ENCODE measurements at regions not wholly inside any gene's neighbourhood (a gene's known extent, or its start where the extent isn't known, plus 50 kb on each side); places are given as distances from the start of the nearest gene placed in this dataset.

DNA sequence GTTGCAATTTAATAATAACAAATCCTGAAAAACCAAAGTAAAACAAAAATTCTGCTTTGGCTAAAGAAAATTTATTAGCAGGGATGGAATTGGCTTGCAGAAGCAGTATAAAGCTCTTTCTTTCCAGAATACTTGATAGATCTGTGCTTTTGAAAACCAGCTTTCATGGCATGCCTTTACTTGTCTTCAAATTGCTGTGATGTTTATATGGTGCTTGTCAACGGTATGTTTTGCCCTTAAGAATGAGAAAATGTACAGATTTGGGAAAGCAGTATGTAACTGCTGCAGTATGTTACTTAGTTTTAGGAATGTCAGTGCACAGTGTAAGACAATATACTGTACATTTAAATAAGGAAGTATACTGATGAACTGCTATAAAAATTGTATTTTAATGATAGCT lies 120.8 kb upstream of the PCDH20 start:
- Histone ChIP-seq H3K23ac (ENCODE audit: low read depth, low read length) (no peak overlapping the region), H3K9me1 (ENCODE audit: insufficient read depth, low read length) (no peaks in the 10 kb centered on the region), H3K27me3 (ENCODE audit: control insufficient read depth, insufficient read depth, low read length) (no peaks in the 10 kb centered on the region), H2AFZ (replicated peaks; ENCODE audit: low read length, poor library complexity) (no peak overlapping the region), H2BK20ac (ENCODE audit: low read depth, low read length) (no peak overlapping the region), H3K4me1 (ENCODE audit: control insufficient read depth, insufficient read depth, low read length) (no peaks in the 10 kb centered on the region), H3K14ac (replicated peaks; ENCODE audit: low read depth, low read length) (no peak overlapping the region), H3K4me2 (ENCODE audit: low read depth, low read length) (no peak overlapping the region), H4K20me1 (ENCODE audit: insufficient read depth, low read length) (no peaks in the 10 kb centered on the region), H3K9ac (ENCODE audit: low read depth, low read length) (no peak overlapping the region), H4K5ac (ENCODE audit: low read depth, low read length) (no peak overlapping the region), H3K4me3 (ENCODE audit: insufficient read depth, low read depth, low read length) (no peak overlapping the region), H4K8ac (ENCODE audit: low read depth in 2 of 2, low read length in 2 of 2) (no peak overlapping the region), H3K56ac (ENCODE audit: extremely low read depth, insufficient read depth, low read length) (no peak overlapping the region), H3K4ac (ENCODE audit: low read depth, low read length) (no peak overlapping the region), H2AK9ac (replicated peaks; ENCODE audit: low read depth, low read length, poor library complexity) (no peak overlapping the region), H2BK120ac (ENCODE audit: low read depth, low read length) (no peak overlapping the region), H3K27ac (ENCODE audit: insufficient read depth, low read length) (no peak overlapping the region), H3K18ac (ENCODE audit: low read depth, low read length) (no peak overlapping the region), H4K91ac (ENCODE audit: insufficient read depth, low read depth, low read length) (no peak overlapping the region), H3K9me3 (ENCODE audit: control insufficient read depth, insufficient read depth, low read length) (no peaks in the 10 kb centered on the region), H3K79me1 (ENCODE audit: low read depth in 1 of 2, low read length in 2 of 2) (no peaks in the 10 kb centered on the region), H2BK5ac (ENCODE audit: low read depth, low read length, poor library complexity, severe bottlenecking) (no peak overlapping the region), H2AK5ac (ENCODE audit: low read depth, low read length) (no peak overlapping the region), H2BK15ac (ENCODE audit: low read depth, low read length) (no peak overlapping the region), H3K36me3 (ENCODE audit: control insufficient read depth, insufficient read depth, low read length) (no peaks in the 10 kb centered on the region)
- intact Hi-C loops (cut with micrococcal nuclease) (no loop called here), in situ Hi-C loops (cut with MboI; ENCODE audit: low sequenced_read_pairs) (no loop called here), dilution Hi-C loops (cut with HindIII; ENCODE audit: low sequenced_read_pairs, unreplicated experiment) (no loop called here)
- CTCF ChIA-PET = no interaction called here
- TF ChIP-seq MXI1 (IDR thresholded peaks at IDR 0.05; ENCODE audit: borderline replicate concordance, low read depth, low read length) = no peak
- TF ChIP-seq POLR2A (IDR thresholded peaks at IDR 0.05; ENCODE audit: low read depth, low read length) = no peak
- no peak for TF ChIP-seq RFX5 (IDR thresholded peaks at IDR 0.05; ENCODE audit: low read depth, low read length)
- TF ChIP-seq RCOR1 (IDR thresholded peaks at IDR 0.05; ENCODE audit: insufficient replicate concordance, low read length) = no peak
- no peak for TF ChIP-seq SMC3 (IDR thresholded peaks at IDR 0.05; ENCODE audit: low read depth, low read length)
- TF ChIP-seq MAZ (IDR thresholded peaks at IDR 0.05; ENCODE audit: borderline replicate concordance, low read depth, low read length) = no peak
- TF ChIP-seq USF2 (IDR thresholded peaks at IDR 0.05; ENCODE audit: low read depth, low read length) = no peak
- no peak for TF ChIP-seq BHLHE40 (IDR thresholded peaks at IDR 0.05; ENCODE audit: low read depth, low read length)
- TF ChIP-seq NFE2L2 (IDR thresholded peaks at IDR 0.05; ENCODE audit: low read depth, low read length) = no peak
- TF ChIP-seq CTCF (conservative IDR thresholded peaks at IDR 0.05; ENCODE audit: low read depth, low read length) = no peak
- no peak for TF ChIP-seq FOS (IDR thresholded peaks at IDR 0.05; ENCODE audit: low read depth, low read length)
- TF ChIP-seq CHD1 (IDR thresholded peaks at IDR 0.05; ENCODE audit: low read depth, low read length) = no peak
- no peak for TF ChIP-seq CEBPB (IDR thresholded peaks at IDR 0.05; ENCODE audit: low read depth, low read length)
- TF ChIP-seq ELK1 (IDR thresholded peaks at IDR 0.05; ENCODE audit: borderline replicate concordance, low read depth, low read length) = no peak
- no peak for TF ChIP-seq RAD21 (IDR thresholded peaks at IDR 0.05; ENCODE audit: low read length)
- no peak for TF ChIP-seq MAFK (IDR thresholded peaks at IDR 0.05; ENCODE audit: low read depth, low read length)
- BruUV-seq (replicated peaks) = no TSS peak
- no CpG with 5 or more reads among the region's 1 CpG for WGBS, 2 experiments (ENCODE audit: extremely low coverage in 2 of 2, insufficient read length in 1 of 2)
- POLR2A ChIA-PET (ENCODE audit: unreplicated experiment) = no interaction called here
- no peak for ATAC-seq (ENCODE audit: low read depth)
- DNase-seq = no peak
